ENCODE measurements at regions not wholly inside any gene's neighbourhood (a gene's known extent, or its start where the extent isn't known, plus 50 kb on each side); places are given as distances from the start of the nearest gene placed in this dataset.

- no peak for TF ChIP-seq CTCF (IDR thresholded peaks at IDR 0.05)
- no peak for TF ChIP-seq POLR2A (IDR thresholded peaks at IDR 0.05)
These were observed 343.5 kb downstream of the NFIB start for GRCh38 chr9:13970426-13970825.

Data from Peyer's patch (tissue), 4 donors.